ENCODE measurements at regions not wholly inside any gene's neighbourhood (a gene's known extent, or its start where the extent isn't known, plus 50 kb on each side); places are given as distances from the start of the nearest gene placed in this dataset.
"Not testable (repeated sequence)": the region's sequence is repeated elsewhere in the genome, so short reads cannot be mapped to it uniquely, and the experiment has no call there.

- Histone ChIP-seq H3K27me3 (ENCODE audit: insufficient read depth, low read length, poor library complexity, severe bottlenecking) (no peaks in the 10 kb centered on the region), H2AFZ (ENCODE audit: low read length) (no peak overlapping the region), H3F3A (ENCODE audit: low read depth) (no peaks in the 10 kb centered on the region), H4K20me1 (ENCODE audit: insufficient read depth, low read length, poor library complexity, severe bottlenecking) (no peaks in the 10 kb centered on the region), H3K4me2 (ENCODE audit: low read depth, low read length, poor library complexity, severe bottlenecking) (no peak overlapping the region), H3K9me3 (ENCODE audit: insufficient read depth, low read depth, low read length) (no peaks in the 10 kb centered on the region), H3K79me2 (ENCODE audit: insufficient read depth, low read length) (no peaks in the 10 kb centered on the region), H3K9me2 (replicated peaks; ENCODE audit: low read depth, low read length) (no peaks in the 10 kb centered on the region), H3K4me1 (ENCODE audit: insufficient read depth, low read length, poor library complexity, severe bottlenecking) (no peaks in the 10 kb centered on the region), H3K36me3 (ENCODE audit: insufficient read depth, low read length) (no peaks in the 10 kb centered on the region), H3K4me3 (ENCODE audit: low read length, poor library complexity, severe bottlenecking) (no peak overlapping the region), H3K9ac (ENCODE audit: low read depth, low read length, poor library complexity, severe bottlenecking) (no peak overlapping the region)
- TF ChIP-seq, protein P1, sequence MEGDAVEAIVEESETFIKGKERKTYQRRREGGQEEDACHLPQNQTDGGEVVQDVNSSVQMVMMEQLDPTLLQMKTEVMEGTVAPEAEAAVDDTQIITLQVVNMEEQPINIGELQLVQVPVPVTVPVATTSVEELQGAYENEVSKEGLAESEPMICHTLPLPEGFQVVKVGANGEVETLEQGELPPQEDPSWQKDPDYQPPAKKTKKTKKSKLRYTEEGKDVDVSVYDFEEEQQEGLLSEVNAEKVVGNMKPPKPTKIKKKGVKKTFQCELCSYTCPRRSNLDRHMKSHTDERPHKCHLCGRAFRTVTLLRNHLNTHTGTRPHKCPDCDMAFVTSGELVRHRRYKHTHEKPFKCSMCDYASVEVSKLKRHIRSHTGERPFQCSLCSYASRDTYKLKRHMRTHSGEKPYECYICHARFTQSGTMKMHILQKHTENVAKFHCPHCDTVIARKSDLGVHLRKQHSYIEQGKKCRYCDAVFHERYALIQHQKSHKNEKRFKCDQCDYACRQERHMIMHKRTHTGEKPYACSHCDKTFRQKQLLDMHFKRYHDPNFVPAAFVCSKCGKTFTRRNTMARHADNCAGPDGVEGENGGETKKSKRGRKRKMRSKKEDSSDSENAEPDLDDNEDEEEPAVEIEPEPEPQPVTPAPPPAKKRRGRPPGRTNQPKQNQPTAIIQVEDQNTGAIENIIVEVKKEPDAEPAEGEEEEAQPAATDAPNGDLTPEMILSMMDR (conservative IDR thresholded peaks at IDR 0.05; ENCODE audit: low read length): no peak
- no peak for TF ChIP-seq EZH2phosphoT487 (IDR thresholded peaks at IDR 0.05; ENCODE audit: borderline replicate concordance)
Observed at GRCh38 chr12:61566183-61566582, 694.0 kb upstream of the USP15 start.

GRCh38 chr12:61574339-61574738 is 685.9 kb upstream of the USP15 start:
- no peaks in the 10 kb centered on the region for H3K79me2 ChIP-seq (ENCODE audit: insufficient read depth, low read length)
- H3K36me3 ChIP-seq (ENCODE audit: insufficient read depth, low read length): no peaks in the 10 kb centered on the region
- H3K4me1 ChIP-seq (ENCODE audit: insufficient read depth, low read length, poor library complexity, severe bottlenecking): no peaks in the 10 kb centered on the region
- no peaks in the 10 kb centered on the region for H3F3A ChIP-seq (ENCODE audit: low read depth)
- no peak overlapping the region for H3K4me2 ChIP-seq (ENCODE audit: low read depth, low read length, poor library complexity, severe bottlenecking)
- H3K9me3 ChIP-seq (ENCODE audit: insufficient read depth, low read depth, low read length): no peaks in the 10 kb centered on the region
- H3K4me3 ChIP-seq (ENCODE audit: low read length, poor library complexity, severe bottlenecking): no peak overlapping the region
- no peaks in the 10 kb centered on the region for H3K27me3 ChIP-seq (ENCODE audit: insufficient read depth, low read length, poor library complexity, severe bottlenecking)
- H3K9ac ChIP-seq (ENCODE audit: low read depth, low read length, poor library complexity, severe bottlenecking): no peak overlapping the region
- no peaks in the 10 kb centered on the region for H4K20me1 ChIP-seq (ENCODE audit: insufficient read depth, low read length, poor library complexity, severe bottlenecking)
- no peak for TF ChIP-seq EZH2phosphoT487 (IDR thresholded peaks at IDR 0.05; ENCODE audit: borderline replicate concordance)
- TF ChIP-seq, protein P1 (conservative IDR thresholded peaks at IDR 0.05; ENCODE audit: low read length): no peak
- H3K9me2 ChIP-seq (replicated peaks; ENCODE audit: low read depth, low read length): no peaks in the 10 kb centered on the region
- H2AFZ ChIP-seq (ENCODE audit: low read length): no peak overlapping the region

DNA sequence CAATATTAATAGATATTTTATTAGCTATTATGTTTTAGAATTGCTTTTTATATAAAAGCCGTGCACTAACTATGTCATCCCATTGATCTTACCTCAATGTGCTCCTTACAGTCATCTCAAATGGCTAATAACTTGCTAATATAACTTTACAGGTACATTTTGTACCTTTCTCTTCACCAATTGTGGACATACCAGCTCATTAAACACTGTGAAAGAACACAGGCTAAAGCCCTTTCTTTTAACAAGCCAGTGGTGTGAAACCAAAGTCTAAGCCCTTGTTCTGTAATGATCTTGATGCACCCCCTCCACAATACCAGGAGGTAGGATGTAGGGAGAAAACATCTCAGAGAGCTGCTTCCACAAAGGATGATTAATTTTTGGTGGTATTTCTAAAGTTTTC is 675.3 kb upstream of the USP15 start:
- no peaks in the 10 kb centered on the region for H3K9me2 ChIP-seq (replicated peaks; ENCODE audit: low read depth, low read length)
- H2AFZ ChIP-seq (ENCODE audit: low read length): no peak overlapping the region
- H3K9me3 ChIP-seq (ENCODE audit: insufficient read depth, low read depth, low read length): no peaks in the 10 kb centered on the region; the same call in 1 of the 2 replicates
- H3K79me2 ChIP-seq (ENCODE audit: insufficient read depth, low read length): no peaks in the 10 kb centered on the region
- no peak for TF ChIP-seq EZH2phosphoT487 (IDR thresholded peaks at IDR 0.05; ENCODE audit: borderline replicate concordance)
- TF ChIP-seq, protein P1 (conservative IDR thresholded peaks at IDR 0.05; ENCODE audit: low read length): no peak
- no peak overlapping the region for H3K4me3 ChIP-seq (ENCODE audit: low read length, poor library complexity, severe bottlenecking)
- H3K36me3 ChIP-seq (ENCODE audit: insufficient read depth, low read length): no peaks in the 10 kb centered on the region
- H3K27me3 ChIP-seq (ENCODE audit: insufficient read depth, low read length, poor library complexity, severe bottlenecking): no peaks in the 10 kb centered on the region
- no peaks in the 10 kb centered on the region for H3F3A ChIP-seq (ENCODE audit: low read depth)
- no peaks in the 10 kb centered on the region for H4K20me1 ChIP-seq (ENCODE audit: insufficient read depth, low read length, poor library complexity, severe bottlenecking)
- no peak overlapping the region for H3K4me2 ChIP-seq (ENCODE audit: low read depth, low read length, poor library complexity, severe bottlenecking)
- no peaks in the 10 kb centered on the region for H3K4me1 ChIP-seq (ENCODE audit: insufficient read depth, low read length, poor library complexity, severe bottlenecking)
- H3K9ac ChIP-seq (ENCODE audit: low read depth, low read length, poor library complexity, severe bottlenecking): no peak overlapping the region

- not testable (repeated sequence) for H3K27me3 ChIP-seq (ENCODE audit: insufficient read depth, low read length, poor library complexity, severe bottlenecking); H3K4me3 ChIP-seq (ENCODE audit: low read length, poor library complexity, severe bottlenecking); H4K20me1 ChIP-seq (ENCODE audit: insufficient read depth, low read length, poor library complexity, severe bottlenecking); H3K36me3 ChIP-seq (ENCODE audit: insufficient read depth, low read length); H3K9me3 ChIP-seq (ENCODE audit: insufficient read depth, low read depth, low read length); H3K79me2 ChIP-seq (ENCODE audit: insufficient read depth, low read length); H3K9ac ChIP-seq (ENCODE audit: low read depth, low read length, poor library complexity, severe bottlenecking); H3K4me1 ChIP-seq (ENCODE audit: insufficient read depth, low read length, poor library complexity, severe bottlenecking); H3K4me2 ChIP-seq (ENCODE audit: low read depth, low read length, poor library complexity, severe bottlenecking); H3F3A ChIP-seq (ENCODE audit: low read depth); H3K9me2 ChIP-seq (replicated peaks; ENCODE audit: low read depth, low read length); H2AFZ ChIP-seq (ENCODE audit: low read length)
Observed at GRCh38 chr12:61590864-61591263, 669.3 kb upstream of the USP15 start.

Measured in Loucy (cell line).